Tibial nerve (tissue), 3 donors: ENCODE measurements at regions not wholly inside any gene's neighbourhood (a gene's known extent, or its start where the extent isn't known, plus 50 kb on each side); places are given as distances from the start of the nearest gene placed in this dataset.
"Not testable (repeated sequence)": the region's sequence is repeated elsewhere in the genome, so short reads cannot be mapped to it uniquely, and the experiment has no call there.

Experiments
- POLR2A ChIP-seq, 2 donors: fragments of 450-650 bp; IDR thresholded peaks; one replicate each; pipeline ENCODE4 v1.6.1; 2017; ENCODE audit warnings: antibody characterized with exemption in 2 of 2, mild to moderate bottlenecking in 2 of 2, moderate library complexity in 2 of 2
- TF ChIP-seq, protein P1 (sequence below), 5 experiments: fragments of 200-600 bp in 3 of 5; fragments of 450-650 bp in 2 of 5; sonication (generic) in 3 of 5; IDR thresholded peaks; one replicate each; pipeline ENCODE4 v1.5.1; 2016 to 2019; ENCODE audit warnings: antibody characterized with exemption in 5 of 5, mild to moderate bottlenecking in 3 of 5, moderate library complexity in 2 of 5

DNA sequence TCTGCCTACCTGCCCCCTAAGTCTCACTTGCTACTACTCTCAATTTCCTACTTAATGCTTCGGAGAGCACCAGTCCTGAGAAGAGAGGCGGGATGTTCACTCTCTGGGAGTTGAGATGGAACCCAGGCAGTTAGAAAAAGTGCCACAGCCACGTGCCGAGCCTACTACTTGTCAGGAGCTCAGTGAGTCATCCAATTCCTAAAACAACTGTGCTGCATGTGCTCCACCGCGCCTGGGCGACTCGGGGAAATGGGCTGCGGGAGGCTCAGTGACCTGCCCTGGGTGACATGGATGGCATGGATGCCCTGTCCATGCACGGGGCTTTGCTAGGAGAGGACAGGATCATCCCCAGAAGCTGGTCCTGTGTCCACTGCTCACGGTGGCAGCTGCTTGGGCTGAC is 2884.2 kb downstream of the RPIA start:
- TF ChIP-seq POLR2A (IDR thresholded peaks at IDR 0.05): not testable (repeated sequence)
- TF ChIP-seq, protein P1, sequence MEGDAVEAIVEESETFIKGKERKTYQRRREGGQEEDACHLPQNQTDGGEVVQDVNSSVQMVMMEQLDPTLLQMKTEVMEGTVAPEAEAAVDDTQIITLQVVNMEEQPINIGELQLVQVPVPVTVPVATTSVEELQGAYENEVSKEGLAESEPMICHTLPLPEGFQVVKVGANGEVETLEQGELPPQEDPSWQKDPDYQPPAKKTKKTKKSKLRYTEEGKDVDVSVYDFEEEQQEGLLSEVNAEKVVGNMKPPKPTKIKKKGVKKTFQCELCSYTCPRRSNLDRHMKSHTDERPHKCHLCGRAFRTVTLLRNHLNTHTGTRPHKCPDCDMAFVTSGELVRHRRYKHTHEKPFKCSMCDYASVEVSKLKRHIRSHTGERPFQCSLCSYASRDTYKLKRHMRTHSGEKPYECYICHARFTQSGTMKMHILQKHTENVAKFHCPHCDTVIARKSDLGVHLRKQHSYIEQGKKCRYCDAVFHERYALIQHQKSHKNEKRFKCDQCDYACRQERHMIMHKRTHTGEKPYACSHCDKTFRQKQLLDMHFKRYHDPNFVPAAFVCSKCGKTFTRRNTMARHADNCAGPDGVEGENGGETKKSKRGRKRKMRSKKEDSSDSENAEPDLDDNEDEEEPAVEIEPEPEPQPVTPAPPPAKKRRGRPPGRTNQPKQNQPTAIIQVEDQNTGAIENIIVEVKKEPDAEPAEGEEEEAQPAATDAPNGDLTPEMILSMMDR (IDR thresholded peaks at IDR 0.05): not testable (repeated sequence)
